GM23338 (cell line): ENCODE measurements at regions not wholly inside any gene's neighbourhood (a gene's known extent, or its start where the extent isn't known, plus 50 kb on each side); places are given as distances from the start of the nearest gene placed in this dataset.

ENCODE experiments used
- ATAC-seq: fragments of 200-7000 bp; cut with Tn5 transposase; 3 replicates; pipeline ENCODE4 v1.9.1; 2020
- DNase-seq: peaks from one replicate; pipeline ENCODE4 v3.0.0-alpha.2; 2015; ENCODE audit warnings: low spot score
- H2AFZ ChIP-seq: fragments of 200-600 bp; sonication (generic); 2 replicates; pipeline ENCODE4 v1.8.0; 2016; ENCODE audit warnings: antibody characterized with exemption, mild to moderate bottlenecking, moderate library complexity
- H3F3A ChIP-seq: fragments of 200-600 bp; sonication (generic); replicated peaks from 2 replicates; pipeline ENCODE4 v1.8.0; 2017; ENCODE audit warnings: antibody characterized with exemption, mixed run types, low read depth
- H3K27ac ChIP-seq: fragments of 200-600 bp; sonication (generic); 2 replicates; pipeline ENCODE4 v1.6.1; 2016; ENCODE audit warnings: low read depth
- H3K27me3 ChIP-seq: fragments of 200-600 bp; sonication (generic); 2 replicates; pipeline ENCODE4 v1.8.0; 2016; ENCODE audit warnings: mild to moderate bottlenecking, mixed run types, moderate library complexity; ENCODE audit not compliant: insufficient read depth
- H3K36me3 ChIP-seq: fragments of 200-600 bp; sonication (generic); 2 replicates; pipeline ENCODE4 v1.8.0; 2016; ENCODE audit warnings: mild to moderate bottlenecking; ENCODE audit not compliant: insufficient read depth
- H3K4me1 ChIP-seq: fragments of 200-600 bp; sonication (generic); 2 replicates; pipeline ENCODE4 v1.8.0; 2016; ENCODE audit warnings: mild to moderate bottlenecking, moderate library complexity; ENCODE audit not compliant: insufficient read depth
- H3K4me2 ChIP-seq: fragments of 200-600 bp; sonication (generic); 2 replicates; pipeline ENCODE4 v1.7.1; 2017; ENCODE audit warnings: mixed run types
- H3K4me3 ChIP-seq: fragments of 200-600 bp; sonication (generic); 2 replicates; pipeline ENCODE4 v1.6.1; 2016; ENCODE audit warnings: mixed run types
- H3K79me2 ChIP-seq: fragments of 200-600 bp; sonication (generic); replicated peaks from 2 replicates; pipeline ENCODE4 v1.8.0; 2017; ENCODE audit warnings: mild to moderate bottlenecking; ENCODE audit not compliant: insufficient read depth
- H3K9me2 ChIP-seq: fragments of 200-600 bp; sonication (generic); 2 replicates; pipeline ENCODE4 v1.8.0; 2017; ENCODE audit not compliant: insufficient read depth
- H4K20me1 ChIP-seq: fragments of 200-600 bp; sonication (generic); replicated peaks from 2 replicates; pipeline ENCODE4 v1.8.0; 2017; ENCODE audit warnings: mild to moderate bottlenecking; ENCODE audit not compliant: insufficient read depth
- H3K27ac Mint-ChIP-seq: 2 replicates; pipeline ENCODE4 v1.8.0; 2020; ENCODE audit warnings: inconsistent platforms, mild to moderate bottlenecking, moderate library complexity, mixed read lengths
- H3K27me3 Mint-ChIP-seq: 3 replicates; pipeline ENCODE4 v1.8.0; 2022; ENCODE audit warnings: low read depth, mild to moderate bottlenecking, moderate library complexity, mixed read lengths, inconsistent platforms; ENCODE audit not compliant: insufficient read depth, poor library complexity
- H3K36me3 Mint-ChIP-seq: 3 replicates; pipeline ENCODE4 v1.8.0; 2021; ENCODE audit warnings: low read depth, mild to moderate bottlenecking, inconsistent platforms, moderate library complexity, mixed read lengths
- H3K4me1 Mint-ChIP-seq: 3 replicates; pipeline ENCODE4 v1.8.0; 2020; ENCODE audit warnings: mild to moderate bottlenecking, inconsistent platforms, mixed read lengths
- H3K4me3 Mint-ChIP-seq: 3 replicates; pipeline ENCODE4 v1.8.0; 2021; ENCODE audit warnings: moderate library complexity, mild to moderate bottlenecking, inconsistent platforms, mixed read lengths
- H3K9me3 Mint-ChIP-seq: 3 replicates; pipeline ENCODE4 v1.8.0; 2020; ENCODE audit warnings: moderate library complexity, mild to moderate bottlenecking, inconsistent platforms, mixed read lengths
- CREB1 ChIP-seq: fragments of 250-450 bp; sonication (Bioruptor Pico); IDR thresholded peaks from 2 replicates; pipeline ENCODE4 v1.5.0; 2020; ENCODE audit warnings: low read depth, mild to moderate bottlenecking, moderate library complexity
- ETS1 ChIP-seq: IDR thresholded peaks from 2 replicates; pipeline ENCODE4 v1.6.1; 2016; ENCODE audit warnings: antibody characterized with exemption
- EZH2 ChIP-seq: fragments of 200-600 bp; sonication (generic); IDR thresholded peaks from one replicate; pipeline ENCODE4 v1.8.0; 2017; ENCODE audit warnings: antibody characterized with exemption, mild to moderate bottlenecking, low read depth; ENCODE audit not compliant: unreplicated experiment
- EZH2phosphoT487 ChIP-seq: fragments of 200-600 bp; sonication (generic); IDR thresholded peaks from one replicate; pipeline ENCODE4 v1.8.1; 2018; ENCODE audit warnings: antibody characterized with exemption; ENCODE audit not compliant: unreplicated experiment
- JUNB ChIP-seq: IDR thresholded peaks from one replicate; pipeline ENCODE4 v1.6.1; 2016; ENCODE audit warnings: antibody characterized with exemption; ENCODE audit not compliant: unreplicated experiment
- NANOG ChIP-seq: IDR thresholded peaks from 2 replicates; pipeline ENCODE4 v1.6.1; 2016; ENCODE audit warnings: antibody characterized with exemption, borderline replicate concordance
- POLR2AphosphoS5 ChIP-seq: IDR thresholded peaks from 2 replicates; pipeline ENCODE4 v1.6.1; 2016; ENCODE audit warnings: antibody characterized with exemption, low read depth
- STAT1 ChIP-seq: IDR thresholded peaks from one replicate; pipeline ENCODE4 v1.6.1; 2016; ENCODE audit warnings: antibody characterized with exemption; ENCODE audit not compliant: unreplicated experiment
- ZNF114 ChIP-seq: fragments of 250-450 bp; sonication (Bioruptor Pico); IDR thresholded peaks from 2 replicates; pipeline ENCODE4 v1.5.0; 2020; ENCODE audit warnings: mild to moderate bottlenecking, moderate library complexity
- ZNF331 ChIP-seq: fragments of 250-450 bp; sonication (Bioruptor Pico); IDR thresholded peaks from 2 replicates; pipeline ENCODE4 v1.5.0; 2020; ENCODE audit warnings: low read depth, mild to moderate bottlenecking, moderate library complexity
- ZNF462 ChIP-seq: fragments of 250-450 bp; sonication (Bioruptor Pico); IDR thresholded peaks from 2 replicates; pipeline ENCODE4 v1.5.0; 2020; ENCODE audit warnings: mild to moderate bottlenecking, moderate library complexity
- TF ChIP-seq, protein P1 (sequence below): IDR thresholded peaks from one replicate; pipeline ENCODE4 v1.6.1; 2018; ENCODE audit warnings: antibody characterized with exemption; ENCODE audit not compliant: unreplicated experiment
- TF ChIP-seq, protein P2 (sequence below), 2 experiments: fragments of 200-600 bp in 1 of 2; sonication (generic) in 1 of 2; conservative IDR thresholded peaks; 2 replicates each; pipeline versions ENCODE4 v1.5.1 to v1.6.1; 2016 to 2017; ENCODE audit warnings: antibody characterized with exemption in 2 of 2, low read depth in 2 of 2, mild to moderate bottlenecking in 2 of 2, moderate library complexity in 1 of 2

DNA sequence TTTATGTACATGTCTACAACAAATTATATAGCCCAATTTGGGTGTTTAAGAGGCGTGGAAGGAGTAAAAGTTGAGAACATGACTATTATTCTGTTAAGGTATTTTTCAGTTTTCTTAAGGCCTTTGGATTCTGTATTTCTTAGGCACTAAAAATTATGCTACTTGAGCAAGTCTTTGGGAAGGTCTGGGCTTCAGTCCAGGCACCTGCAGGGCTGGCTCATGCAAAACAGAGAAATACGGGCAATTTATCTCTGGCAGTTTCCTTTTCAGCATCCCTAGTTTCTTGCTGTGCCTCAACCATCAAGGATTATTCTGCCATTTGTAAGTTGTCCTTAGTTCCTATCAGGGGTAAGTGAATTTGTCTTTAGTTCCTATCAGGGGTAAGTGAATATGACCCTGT lies 358.8 kb upstream of the B3GALT2 start:
- Histone ChIP-seq H3K27ac (no peak overlapping the region), H3K79me2 (no peaks in the 10 kb centered on the region), H3K27me3 (no peaks in the 10 kb centered on the region), H2AFZ (no peak overlapping the region), H4K20me1 (no peaks in the 10 kb centered on the region), H3K9me2 (no peaks in the 10 kb centered on the region), H3K4me1 (peaks cover 4% of the 10 kb centered on the region; the same call in 1 of the 2 replicates), H3K4me3 (no peak overlapping the region), H3K36me3 (no peaks in the 10 kb centered on the region), H3K4me2 (no peak overlapping the region), H3F3A (no peaks in the 10 kb centered on the region)
- no peak for TF ChIP-seq POLR2AphosphoS5
- no peak for TF ChIP-seq ZNF114
- TF ChIP-seq, protein P1, sequence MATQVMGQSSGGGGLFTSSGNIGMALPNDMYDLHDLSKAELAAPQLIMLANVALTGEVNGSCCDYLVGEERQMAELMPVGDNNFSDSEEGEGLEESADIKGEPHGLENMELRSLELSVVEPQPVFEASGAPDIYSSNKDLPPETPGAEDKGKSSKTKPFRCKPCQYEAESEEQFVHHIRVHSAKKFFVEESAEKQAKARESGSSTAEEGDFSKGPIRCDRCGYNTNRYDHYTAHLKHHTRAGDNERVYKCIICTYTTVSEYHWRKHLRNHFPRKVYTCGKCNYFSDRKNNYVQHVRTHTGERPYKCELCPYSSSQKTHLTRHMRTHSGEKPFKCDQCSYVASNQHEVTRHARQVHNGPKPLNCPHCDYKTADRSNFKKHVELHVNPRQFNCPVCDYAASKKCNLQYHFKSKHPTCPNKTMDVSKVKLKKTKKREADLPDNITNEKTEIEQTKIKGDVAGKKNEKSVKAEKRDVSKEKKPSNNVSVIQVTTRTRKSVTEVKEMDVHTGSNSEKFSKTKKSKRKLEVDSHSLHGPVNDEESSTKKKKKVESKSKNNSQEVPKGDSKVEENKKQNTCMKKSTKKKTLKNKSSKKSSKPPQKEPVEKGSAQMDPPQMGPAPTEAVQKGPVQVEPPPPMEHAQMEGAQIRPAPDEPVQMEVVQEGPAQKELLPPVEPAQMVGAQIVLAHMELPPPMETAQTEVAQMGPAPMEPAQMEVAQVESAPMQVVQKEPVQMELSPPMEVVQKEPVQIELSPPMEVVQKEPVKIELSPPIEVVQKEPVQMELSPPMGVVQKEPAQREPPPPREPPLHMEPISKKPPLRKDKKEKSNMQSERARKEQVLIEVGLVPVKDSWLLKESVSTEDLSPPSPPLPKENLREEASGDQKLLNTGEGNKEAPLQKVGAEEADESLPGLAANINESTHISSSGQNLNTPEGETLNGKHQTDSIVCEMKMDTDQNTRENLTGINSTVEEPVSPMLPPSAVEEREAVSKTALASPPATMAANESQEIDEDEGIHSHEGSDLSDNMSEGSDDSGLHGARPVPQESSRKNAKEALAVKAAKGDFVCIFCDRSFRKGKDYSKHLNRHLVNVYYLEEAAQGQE, result no peak
- TF ChIP-seq JUNB, result no peak
- no peak for TF ChIP-seq EZH2phosphoT487
- TF ChIP-seq, protein P2, sequence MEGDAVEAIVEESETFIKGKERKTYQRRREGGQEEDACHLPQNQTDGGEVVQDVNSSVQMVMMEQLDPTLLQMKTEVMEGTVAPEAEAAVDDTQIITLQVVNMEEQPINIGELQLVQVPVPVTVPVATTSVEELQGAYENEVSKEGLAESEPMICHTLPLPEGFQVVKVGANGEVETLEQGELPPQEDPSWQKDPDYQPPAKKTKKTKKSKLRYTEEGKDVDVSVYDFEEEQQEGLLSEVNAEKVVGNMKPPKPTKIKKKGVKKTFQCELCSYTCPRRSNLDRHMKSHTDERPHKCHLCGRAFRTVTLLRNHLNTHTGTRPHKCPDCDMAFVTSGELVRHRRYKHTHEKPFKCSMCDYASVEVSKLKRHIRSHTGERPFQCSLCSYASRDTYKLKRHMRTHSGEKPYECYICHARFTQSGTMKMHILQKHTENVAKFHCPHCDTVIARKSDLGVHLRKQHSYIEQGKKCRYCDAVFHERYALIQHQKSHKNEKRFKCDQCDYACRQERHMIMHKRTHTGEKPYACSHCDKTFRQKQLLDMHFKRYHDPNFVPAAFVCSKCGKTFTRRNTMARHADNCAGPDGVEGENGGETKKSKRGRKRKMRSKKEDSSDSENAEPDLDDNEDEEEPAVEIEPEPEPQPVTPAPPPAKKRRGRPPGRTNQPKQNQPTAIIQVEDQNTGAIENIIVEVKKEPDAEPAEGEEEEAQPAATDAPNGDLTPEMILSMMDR (conservative IDR thresholded peaks at IDR 0.05; ENCODE audit: low read depth in 2 of 2), result no peak
- TF ChIP-seq ZNF462 (CRISPR knock-in tag), result no peak
- TF ChIP-seq CREB1, result no peak
- TF ChIP-seq EZH2, result no peak
- TF ChIP-seq ZNF331, result no peak
- no peak for TF ChIP-seq NANOG
- no peak for TF ChIP-seq STAT1
- no peak for TF ChIP-seq ETS1
- peaks cover 15% of the 10 kb centered on the region for H3K4me1 Mint-ChIP-seq
- H3K9me3 Mint-ChIP-seq, result no peaks in the 10 kb centered on the region
- no peak overlapping the region for H3K4me3 Mint-ChIP-seq
- no peak overlapping the region for H3K27ac Mint-ChIP-seq
- H3K27me3 Mint-ChIP-seq, result no peaks in the 10 kb centered on the region
- ATAC-seq (no peak), DNase-seq (no peak)
- no peaks in the 10 kb centered on the region for H3K36me3 Mint-ChIP-seq
